ACHN (cell line): ENCODE measurements at regions not wholly inside any gene's neighbourhood (a gene's known extent, or its start where the extent isn't known, plus 50 kb on each side); places are given as distances from the start of the nearest gene placed in this dataset.

Source experiments
- DNase-seq: peaks from one replicate; pipeline ENCODE4 v3.0.0-alpha.2; 2015
- in situ Hi-C: cut with HindIII; loops from 2 replicates; pipeline ENCODE4 v1.10.0; 2017; ENCODE audit warnings: low sequenced_read_pairs, low pct_ligation_motif_present, low pct_unique_long_range_greater_than_20kb

GRCh38 chr20:6525447-6526303, 241.8 kb upstream of the BMP2 start:
- DNase-seq: no peak
- in situ Hi-C loops: no loop called here

GRCh38 chr20:6524305-6524704, 243.2 kb upstream of the BMP2 start:
- in situ Hi-C loops: no loop called here

DNA sequence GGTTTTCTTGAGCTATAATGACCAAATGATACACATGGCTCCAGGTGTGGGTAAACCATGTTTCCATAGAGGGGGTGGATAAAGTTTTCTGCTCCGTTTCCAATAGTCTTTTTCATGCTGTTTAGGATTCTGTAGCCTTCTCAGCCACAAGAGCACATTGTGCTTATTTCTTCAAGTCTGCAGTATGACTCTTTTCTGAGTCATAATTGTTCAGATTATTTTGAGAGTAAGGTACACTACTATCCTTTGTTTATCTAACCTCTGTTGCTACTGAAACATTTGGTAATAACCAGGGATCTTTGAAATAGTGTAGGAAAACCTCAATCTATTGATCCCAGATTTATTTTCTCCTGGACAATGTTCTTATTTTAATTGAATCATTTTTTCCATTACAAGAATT, 247.9 kb upstream of the BMP2 start:
- in situ Hi-C loops: no loop called here
- DNase-seq: no peak

More at GRCh38 chr20:6524305-6524704, 243.2 kb upstream of the BMP2 start:
- no peak for DNase-seq

GRCh38 chr20:6515261-6515660, 252.2 kb upstream of the BMP2 start:
- in situ Hi-C loops: no loop called here
- no peak for DNase-seq

DNA sequence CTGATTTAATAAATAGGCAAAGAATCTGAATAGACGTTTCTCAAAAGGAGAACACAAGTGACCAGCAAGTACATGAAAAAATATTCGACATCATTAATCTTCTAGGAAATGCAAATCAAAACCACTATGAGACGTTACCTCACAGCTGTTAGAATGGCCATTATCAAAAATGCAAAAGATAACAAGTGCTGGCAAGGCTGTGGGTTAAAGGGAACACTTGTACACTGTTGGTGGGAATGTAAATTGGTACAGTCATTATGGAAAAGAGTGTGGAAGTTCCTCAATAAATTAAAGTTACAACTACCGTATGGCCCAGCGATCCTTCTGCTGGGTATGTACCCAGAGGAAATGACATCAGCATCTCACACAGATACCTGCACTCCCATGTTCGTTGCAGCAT, 253.9 kb upstream of the BMP2 start:
- in situ Hi-C loops: no loop called here
- no peak for DNase-seq

DNA sequence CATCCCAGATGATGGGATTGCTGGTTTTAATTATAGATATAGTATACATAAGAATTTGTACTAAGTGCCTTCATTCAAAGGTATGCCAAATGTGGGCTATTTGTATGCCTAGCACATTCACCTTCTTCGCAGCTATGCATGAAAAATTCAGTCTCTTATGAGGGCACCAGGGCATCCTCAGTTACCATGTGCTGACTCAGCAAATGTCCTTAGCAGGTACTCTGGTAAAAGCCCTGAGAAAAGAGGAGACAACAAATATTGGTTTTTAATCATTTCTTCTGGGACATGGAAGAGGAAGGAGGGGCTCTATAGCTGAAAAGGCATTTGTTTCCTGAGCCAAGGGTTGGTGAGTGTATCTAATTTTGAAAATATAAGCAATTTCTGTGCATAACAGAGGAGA, 258.1 kb upstream of the BMP2 start:
- DNase-seq: no peak
- in situ Hi-C loops: no loop called here

- in situ Hi-C loops: no loop called here
- no peak for DNase-seq
Measured at GRCh38 chr20:6506906-6507305, 260.6 kb upstream of the BMP2 start.

DNA sequence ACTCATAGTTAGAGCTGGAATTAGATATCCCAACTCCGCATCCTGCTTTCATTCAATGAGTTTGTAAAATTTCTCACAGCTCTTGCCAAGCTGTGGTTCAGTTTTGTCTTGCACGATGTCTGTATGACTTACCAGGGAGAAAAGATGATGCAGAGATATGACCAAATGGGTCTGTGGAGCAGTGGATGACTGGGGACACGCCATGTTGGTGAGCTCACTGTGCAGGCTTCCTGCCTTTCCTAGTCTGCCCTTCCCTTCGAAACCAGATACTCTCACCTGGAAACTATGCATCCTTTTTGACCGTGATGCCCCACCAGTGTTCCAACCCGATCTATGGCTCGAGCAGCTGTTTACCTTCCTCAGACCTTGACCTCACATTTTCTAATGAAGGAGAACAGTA, 262.7 kb upstream of the BMP2 start:
- in situ Hi-C loops: no loop called here
- DNase-seq: no peak

GRCh38 chr20:6504179-6504578, 263.3 kb upstream of the BMP2 start:
- in situ Hi-C loops: no loop called here
- DNase-seq: no peak

DNA sequence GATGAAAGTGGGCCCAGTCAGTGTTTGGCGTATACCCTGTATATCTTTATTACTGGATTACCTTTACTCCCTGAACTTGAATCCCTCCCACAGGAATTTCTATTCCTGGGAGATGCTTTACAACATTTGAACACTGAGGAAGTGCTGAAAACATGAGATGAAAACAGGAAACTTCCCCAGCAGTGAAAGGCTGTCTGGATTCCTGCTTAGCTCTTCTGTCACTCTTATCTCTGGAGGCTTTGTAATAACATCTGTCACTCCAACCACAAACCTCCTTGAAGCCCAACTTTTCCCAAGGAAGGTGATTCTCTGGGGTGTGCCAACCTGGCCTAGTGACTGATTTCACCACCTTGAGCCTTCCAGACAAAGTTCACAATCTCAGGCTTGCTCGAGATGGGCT, 264.5 kb upstream of the BMP2 start:
- no peak for DNase-seq
- in situ Hi-C loops: no loop called here

DNA sequence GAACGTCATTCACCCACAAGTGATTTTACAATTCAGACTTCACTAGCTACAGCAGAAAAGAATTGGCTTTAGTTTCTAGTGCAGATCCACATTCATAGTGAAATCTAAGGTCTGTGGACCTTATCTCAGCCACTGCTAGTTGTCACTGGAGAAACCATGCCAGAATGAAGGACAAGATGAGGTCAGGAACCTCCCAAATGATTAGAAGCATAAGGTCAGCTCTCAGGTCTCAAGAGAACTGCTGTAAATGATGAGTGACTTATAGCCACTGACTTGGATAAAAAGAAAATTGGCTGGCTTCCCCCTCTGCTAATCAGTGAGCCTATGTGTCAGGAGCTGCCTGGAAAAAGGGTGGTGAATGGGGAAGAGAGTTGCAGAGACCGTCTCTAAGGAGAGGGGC, 265.3 kb upstream of the BMP2 start:
- no peak for DNase-seq
- in situ Hi-C loops: no loop called here

GRCh38 chr20:6501061-6501460, 266.4 kb upstream of the BMP2 start:
- in situ Hi-C loops: no loop called here
- peak; percentile 32 for DNase-seq

DNA sequence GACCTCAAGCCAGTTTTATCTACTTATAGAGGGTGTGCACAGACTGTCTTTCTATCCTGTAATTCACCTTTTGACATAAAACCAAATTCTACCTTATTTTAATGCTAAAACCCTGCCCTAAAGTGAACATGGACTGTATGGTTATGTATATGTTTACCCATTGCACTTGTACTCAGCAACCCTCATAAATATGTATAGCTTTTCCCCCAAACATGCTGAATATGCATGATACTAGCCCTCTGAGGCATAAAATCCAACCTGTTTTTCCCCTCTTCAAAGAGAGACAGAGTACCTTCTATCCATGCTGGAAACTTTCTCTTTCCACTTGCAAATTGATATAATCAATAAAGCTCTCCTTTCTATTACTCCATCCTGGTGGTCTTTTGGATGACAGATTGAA, 267.9 kb upstream of the BMP2 start:
- no peak for DNase-seq
- in situ Hi-C loops: no loop called here

GRCh38 chr20:6496874-6497273, 270.6 kb upstream of the BMP2 start:
- no peak for DNase-seq
- in situ Hi-C loops: no loop called here

GRCh38 chr20:6495907-6496306, 271.6 kb upstream of the BMP2 start:
- in situ Hi-C loops: no loop called here
- no peak for DNase-seq

DNA sequence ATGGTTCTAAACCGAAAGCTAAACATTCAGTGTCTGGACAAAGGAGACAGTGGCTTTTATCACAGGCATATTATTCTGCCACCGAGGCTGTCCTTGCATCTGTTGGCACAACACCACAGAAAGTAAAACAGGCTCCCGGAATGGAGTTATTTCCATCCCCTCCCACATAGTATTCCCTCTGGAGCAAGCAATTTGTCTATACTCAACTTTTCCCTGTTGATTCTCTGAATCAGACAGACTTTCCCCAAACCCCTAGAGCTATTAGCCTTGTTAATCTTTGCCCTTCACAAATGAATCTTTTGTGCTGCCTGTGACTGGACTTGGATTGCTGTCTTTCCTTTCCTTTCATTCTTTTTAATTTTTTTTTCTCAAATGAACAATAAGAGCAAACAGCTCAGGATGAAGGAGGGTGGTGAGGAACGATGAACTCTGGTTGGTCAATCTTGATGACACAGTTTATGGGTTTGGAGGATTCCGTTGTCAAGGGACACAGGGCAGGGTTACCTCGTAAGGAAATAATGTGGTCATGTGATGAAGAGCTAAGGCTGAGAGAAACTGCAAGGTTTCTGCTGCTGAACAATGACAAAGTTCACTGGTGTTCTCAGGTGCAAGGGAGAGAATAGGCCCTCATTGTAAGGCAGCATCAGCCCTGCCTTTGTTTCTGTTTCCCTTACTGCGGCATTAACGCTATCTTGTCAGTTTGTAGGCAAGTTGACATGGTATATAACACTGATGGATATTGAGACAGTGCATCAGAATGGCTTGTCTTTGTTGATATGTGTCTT, 275.0 kb upstream of the BMP2 start:
- in situ Hi-C loops: no loop called here
- DNase-seq: peak; percentile 48

DNA sequence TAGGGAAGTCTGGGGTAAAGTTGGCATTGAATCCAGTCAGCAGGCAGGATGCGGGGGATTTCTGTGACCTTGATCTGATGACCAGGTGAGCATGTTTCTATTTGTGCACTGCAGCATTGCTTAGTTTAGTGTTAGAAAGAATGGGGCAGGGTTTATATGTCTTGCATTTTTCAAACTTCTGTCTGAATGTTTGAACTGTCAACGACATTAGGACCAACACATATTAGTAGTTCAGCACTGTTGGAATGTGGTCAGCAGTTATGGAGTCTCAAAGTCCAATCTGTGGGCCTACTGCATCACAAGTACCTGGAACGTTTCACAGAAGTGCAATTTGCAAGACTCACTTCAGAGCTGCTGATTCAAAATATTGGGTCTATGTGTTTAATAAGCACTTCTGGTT, 276.6 kb upstream of the BMP2 start:
- in situ Hi-C loops: no loop called here
- DNase-seq: no peak

- in situ Hi-C loops: no loop called here
- no peak for DNase-seq
Measured at GRCh38 chr20:6489361-6490171, 277.9 kb upstream of the BMP2 start.

GRCh38 chr20:6485351-6485750, 282.1 kb upstream of the BMP2 start:
- no peak for DNase-seq
- in situ Hi-C loops: no loop called here
